ENCODE measurements at regions not wholly inside any gene's neighbourhood (a gene's known extent, or its start where the extent isn't known, plus 50 kb on each side); places are given as distances from the start of the nearest gene placed in this dataset.

- no peak for TF ChIP-seq CTCF (tag by site-specific recombination; IDR thresholded peaks at IDR 0.05)
- no peak for TF ChIP-seq ZBTB48 (tag by site-specific recombination; IDR thresholded peaks at IDR 0.05)
- TF ChIP-seq REPIN1 (tag by site-specific recombination; IDR thresholded peaks at IDR 0.05; ENCODE audit: low read depth) = no peak
- TF ChIP-seq ATF2 (tag by site-specific recombination; IDR thresholded peaks at IDR 0.05; ENCODE audit: low read depth) = no peak
- no peak for TF ChIP-seq ZNF302 (tag by site-specific recombination; IDR thresholded peaks at IDR 0.05; ENCODE audit: low read depth)
Observed at GRCh38 chr2:238663586-238663985, 184.3 kb upstream of the TWIST2 start.
